GM06990 (cell line): ENCODE measurements at regions not wholly inside any gene's neighbourhood (a gene's known extent, or its start where the extent isn't known, plus 50 kb on each side); places are given as distances from the start of the nearest gene placed in this dataset.

Source experiments
- DNase-seq: peaks from one replicate; pipeline ENCODE4 v3.0.0-alpha.2; 2011; ENCODE audit not compliant: insufficient read length; ENCODE audit errors: extremely low read depth
- H3K27me3 ChIP-seq: replicated peaks from 2 replicates; pipeline ENCODE4 v1.6.0; 2011; ENCODE audit warnings: low read length; ENCODE audit not compliant: control insufficient read depth, insufficient read depth
- H3K36me3 ChIP-seq: 2 replicates; pipeline ENCODE4 v1.5.1; 2011; ENCODE audit warnings: low read length; ENCODE audit not compliant: control insufficient read depth, insufficient read depth
- H3K4me3 ChIP-seq: replicated peaks from 2 replicates; pipeline ENCODE4 v1.5.1; 2011; ENCODE audit warnings: low read depth, mild to moderate bottlenecking, control low read depth, low read length
- CTCF ChIP-seq: IDR thresholded peaks from 2 replicates; pipeline ENCODE4 v1.5.1; 2011; ENCODE audit warnings: low read length, control low read depth, mild to moderate bottlenecking, inconsistent platforms; ENCODE audit not compliant: insufficient read depth, poor library complexity, severe bottlenecking

- no peaks in the 10 kb centered on the region for H3K36me3 ChIP-seq
- no peaks in the 10 kb centered on the region; the same call in none of the 2 replicates for H3K27me3 ChIP-seq
- TF ChIP-seq CTCF, result no peak
- H3K4me3 ChIP-seq, result no peak overlapping the region
- DNase-seq, result no peak
Observed at GRCh38 chr6:43912598-43913371, 142.8 kb downstream of the VEGFA start.

- H3K4me3 ChIP-seq, result no peak overlapping the region
- no peaks in the 10 kb centered on the region; the same call in 1 of the 2 replicates for H3K27me3 ChIP-seq
- no peak for DNase-seq
- no peaks in the 10 kb centered on the region for H3K36me3 ChIP-seq
- no peak for TF ChIP-seq CTCF
Observed at GRCh38 chr6:43912116-43912577, 142.1 kb downstream of the VEGFA start.

- no peak for DNase-seq
- no peaks in the 10 kb centered on the region; the same call in 1 of the 2 replicates for H3K27me3 ChIP-seq
- TF ChIP-seq CTCF, result no peak
- H3K4me3 ChIP-seq, result no peak overlapping the region
- no peaks in the 10 kb centered on the region for H3K36me3 ChIP-seq
Observed at GRCh38 chr6:43911354-43912115, 141.5 kb downstream of the VEGFA start.

- H3K36me3 ChIP-seq, result no peaks in the 10 kb centered on the region
- H3K27me3 ChIP-seq, result no peaks in the 10 kb centered on the region; the same call in 1 of the 2 replicates
- TF ChIP-seq CTCF, result no peak
- H3K4me3 ChIP-seq, result no peak overlapping the region
- DNase-seq, result no peak
Observed at GRCh38 chr6:43910638-43911353, 140.8 kb downstream of the VEGFA start.

GRCh38 chr6:43910149-43910637 is 140.2 kb downstream of the VEGFA start:
- H3K4me3 ChIP-seq, result no peak overlapping the region

More at GRCh38 chr6:43910149-43910637, 140.2 kb downstream of the VEGFA start:
- no peak for DNase-seq
- no peak for TF ChIP-seq CTCF
- H3K27me3 ChIP-seq, result no peaks in the 10 kb centered on the region; the same call in none of the 2 replicates
- no peaks in the 10 kb centered on the region for H3K36me3 ChIP-seq
